Upper lobe of left lung (tissue), 6 donors: ENCODE measurements at regions not wholly inside any gene's neighbourhood (a gene's known extent, or its start where the extent isn't known, plus 50 kb on each side); places are given as distances from the start of the nearest gene placed in this dataset.
A peak's percentile ranks its signal among the peaks of the same experiment; 100 is the strongest.
"Not testable (repeated sequence)": the region's sequence is repeated elsewhere in the genome, so short reads cannot be mapped to it uniquely, and the experiment has no call there.

Experiments used
- ATAC-seq, 2 donors: fragments of 200-7000 bp; cut with Tn5 transposase; one replicate each; pipeline ENCODE4 v1.9.1; 2022; ENCODE audit warnings: mild to moderate bottlenecking in 2 of 2, moderate library complexity in 2 of 2; ENCODE audit not compliant: low FRiP score in 2 of 2
- DNase-seq, 2 donors: peaks; one replicate each; pipeline ENCODE4 v3.0.0-alpha.2; 2019 to 2020
- H3K27ac ChIP-seq, 4 donors: fragments of 200-600 bp; sonication (generic); one replicate each; pipeline ENCODE4 v1.5.1; 2016 to 2019
- H3K27me3 ChIP-seq, 4 donors: fragments of 200-600 bp; sonication (generic); one replicate each; pipeline ENCODE4 v1.5.1; 2017 to 2019
- H3K36me3 ChIP-seq, 4 donors: fragments of 200-600 bp; sonication (generic); one replicate each; pipeline ENCODE4 v1.5.1; 2016 to 2019
- H3K4me1 ChIP-seq, 4 donors: fragments of 200-600 bp; sonication (generic); one replicate each; pipeline ENCODE4 v1.5.1; 2018 to 2019
- H3K4me3 ChIP-seq, 4 donors: fragments of 200-600 bp; sonication (generic); one replicate each; pipeline ENCODE4 v1.5.1; 2017 to 2019; ENCODE audit warnings: mild to moderate bottlenecking in 2 of 4, moderate library complexity in 1 of 4
- H3K9me3 ChIP-seq, 4 donors: fragments of 200-600 bp; sonication (generic); one replicate each; pipeline ENCODE4 v1.5.1; 2018 to 2019
- CTCF ChIP-seq, 6 experiments: fragments of 450-650 bp in 4 of 6; fragments of 200-600 bp in 2 of 6; sonication (generic) in 2 of 6; IDR thresholded peaks; one replicate each; pipeline ENCODE4 v1.5.1; 2016 to 2019; ENCODE audit warnings: antibody characterized with exemption in 6 of 6
- EP300 ChIP-seq, 4 donors: sonication (generic); formaldehyde crosslinking; IDR thresholded peaks; one replicate each; pipeline ENCODE4 v1.5.1; 2017; ENCODE audit warnings: antibody characterized with exemption in 4 of 4, control low read depth in 2 of 4
- POLR2A ChIP-seq, 4 donors: fragments of 450-650 bp; IDR thresholded peaks; one replicate each; pipeline ENCODE4 v1.5.1; 2016 to 2017; ENCODE audit warnings: antibody characterized with exemption in 4 of 4, mild to moderate bottlenecking in 2 of 4
- POLR2AphosphoS5 ChIP-seq, 2 donors: sonication (generic); formaldehyde crosslinking; IDR thresholded peaks; one replicate each; pipeline ENCODE4 v1.5.1; 2017; ENCODE audit warnings: antibody characterized with exemption in 2 of 2
- WGBS, 2 donors: methylation state at CpG; one replicate each; pipeline ENCODE4 v1.1.5; 2017 to 2018; 5-methylcytosine and 5-hydroxymethylcytosine counted together
- donor health status: DM: no; HTN: no; CAD: no; lungs with moderate emphysema.
- donor health status: DM: no; HTN: yes; CAD: no; lungs with severe emphysema.

- Histone ChIP-seq H3K27ac (no peak overlapping the region), H3K4me3 (no peak overlapping the region), H3K27me3 (no peaks in the 10 kb centered on the region), H3K4me1 (no peaks in the 10 kb centered on the region), H3K9me3 (no peaks in the 10 kb centered on the region), H3K36me3 (no peaks in the 10 kb centered on the region)
- 77 to 94% methylated on average over 3 to 4 of the region's 4 CpGs for WGBS, 2 donors
- DNase-seq (no peak), ATAC-seq (no peak)
- TF ChIP-seq POLR2AphosphoS5 (IDR thresholded peaks at IDR 0.05) = no peak
- no peak for TF ChIP-seq POLR2A (IDR thresholded peaks at IDR 0.05)
- no peak for TF ChIP-seq EP300 (IDR thresholded peaks at IDR 0.05)
- no peak for TF ChIP-seq CTCF (IDR thresholded peaks at IDR 0.05)
These were observed 694.6 kb upstream of the ACVR2A start for GRCh38 chr2:147150241-147150635.

GRCh38 chr2:147149575-147150240 lies 695.1 kb upstream of the ACVR2A start:
- H3K27me3 ChIP-seq = no peaks in the 10 kb centered on the region
- no peaks in the 10 kb centered on the region for H3K9me3 ChIP-seq
- DNase-seq = peak in 1 of 2 donors; percentile 44
- peak in 1 of 2 donors; percentile 84 for ATAC-seq
- H3K27ac ChIP-seq = no peak overlapping the region
- TF ChIP-seq POLR2A (IDR thresholded peaks at IDR 0.05) = no peak
- no peak for TF ChIP-seq CTCF (IDR thresholded peaks at IDR 0.05)
- no peak for TF ChIP-seq EP300 (IDR thresholded peaks at IDR 0.05)
- TF ChIP-seq POLR2AphosphoS5 (IDR thresholded peaks at IDR 0.05) = no peak
- no peaks in the 10 kb centered on the region for H3K36me3 ChIP-seq
- H3K4me1 ChIP-seq = no peaks in the 10 kb centered on the region
- WGBS, 2 donors = 80 to 82% methylated on average over 8 to 16 of the region's 16 CpGs
- H3K4me3 ChIP-seq = no peak overlapping the region

- H3K4me3 ChIP-seq = no peak overlapping the region
- ATAC-seq (no peak), DNase-seq (no peak)
- H3K9me3 ChIP-seq = no peaks in the 10 kb centered on the region
- H3K4me1 ChIP-seq = no peaks in the 10 kb centered on the region
- H3K27ac ChIP-seq = no peak overlapping the region
- no peaks in the 10 kb centered on the region for H3K36me3 ChIP-seq
- no peaks in the 10 kb centered on the region for H3K27me3 ChIP-seq
- 58 to 79% methylated on average over 2 of the region's 2 CpGs for WGBS, 2 donors
- no peak for TF ChIP-seq POLR2AphosphoS5 (IDR thresholded peaks at IDR 0.05)
- no peak for TF ChIP-seq EP300 (IDR thresholded peaks at IDR 0.05)
- TF ChIP-seq POLR2A (IDR thresholded peaks at IDR 0.05) = no peak
- no peak for TF ChIP-seq CTCF (IDR thresholded peaks at IDR 0.05)
These were observed 697.0 kb upstream of the ACVR2A start for GRCh38 chr2:147147802-147148201.

GRCh38 chr2:147141930-147142329 lies 702.9 kb upstream of the ACVR2A start:
- no peak overlapping the region for H3K4me3 ChIP-seq
- WGBS, 2 donors = 69 to 85% methylated on average over 4 of the region's 4 CpGs
- no peaks in the 10 kb centered on the region for H3K9me3 ChIP-seq
- no peak for TF ChIP-seq POLR2AphosphoS5 (IDR thresholded peaks at IDR 0.05)
- H3K27me3 ChIP-seq = no peaks in the 10 kb centered on the region
- H3K4me1 ChIP-seq = no peaks in the 10 kb centered on the region
- ATAC-seq (no peak), DNase-seq (no peak)
- no peaks in the 10 kb centered on the region for H3K36me3 ChIP-seq
- H3K27ac ChIP-seq = no peak overlapping the region

GRCh38 chr2:147139732-147140131 lies 705.1 kb upstream of the ACVR2A start:
- H3K9me3 ChIP-seq, DNase-seq, H3K4me3 ChIP-seq, H3K27me3 ChIP-seq, H3K36me3 ChIP-seq, ATAC-seq, H3K27ac ChIP-seq, H3K4me1 ChIP-seq: not testable (repeated sequence)
- WGBS, 2 donors = 75% methylated on average over 2 of the region's 2 CpGs

GRCh38 chr2:147137711-147138110 lies 707.1 kb upstream of the ACVR2A start:
- H3K4me1 ChIP-seq = no peaks in the 10 kb centered on the region
- no peaks in the 10 kb centered on the region for H3K9me3 ChIP-seq
- H3K4me3 ChIP-seq = no peak overlapping the region
- no peak for DNase-seq
- no peak overlapping the region for H3K27ac ChIP-seq
- TF ChIP-seq POLR2A (IDR thresholded peaks at IDR 0.05) (no peak), POLR2AphosphoS5 (IDR thresholded peaks at IDR 0.05) (no peak), CTCF (IDR thresholded peaks at IDR 0.05) (no peak), EP300 (IDR thresholded peaks at IDR 0.05) (no peak)
- H3K27me3 ChIP-seq = no peaks in the 10 kb centered on the region
- H3K36me3 ChIP-seq = no peaks in the 10 kb centered on the region
- WGBS, 2 donors = 70 to 77% methylated on average over 3 of the region's 3 CpGs
- no peak for ATAC-seq
